Calu3 (cell line): ENCODE measurements at regions not wholly inside any gene's neighbourhood (a gene's known extent, or its start where the extent isn't known, plus 50 kb on each side); places are given as distances from the start of the nearest gene placed in this dataset.

ENCODE experiments used
- BruUV-seq: library from RNA; stranded (reverse); fragments of 400-500 nt; replicated peaks from 2 replicates; lab custom pipeline; 2021; lab: Mats Ljungman, UMichigan
- CTCF ChIA-PET: fragments of 300-600 bp; sonication (Branson Sonifier 250); formaldehyde crosslinking; loops from one replicate; lab custom pipeline; 2022; ENCODE audit warnings: antibody characterized with exemption; lab: Charles Lee
- DNase-seq: peaks from one replicate; pipeline ENCODE4 v3.0.0; 2022
- H3K27ac Mint-ChIP-seq: one replicate; pipeline ENCODE4 v1.8.0; 2022; ENCODE audit warnings: mixed read lengths; ENCODE audit not compliant: unreplicated experiment
- H3K27me3 Mint-ChIP-seq: one replicate; pipeline ENCODE4 v1.8.0; 2022; ENCODE audit warnings: mixed read lengths; ENCODE audit not compliant: unreplicated experiment
- H3K36me3 Mint-ChIP-seq: one replicate; pipeline ENCODE4 v1.8.0; 2022; ENCODE audit warnings: mild to moderate bottlenecking, moderate library complexity, mixed read lengths; ENCODE audit not compliant: insufficient read depth, unreplicated experiment
- H3K4me1 Mint-ChIP-seq: one replicate; pipeline ENCODE4 v1.8.0; 2022; ENCODE audit warnings: mild to moderate bottlenecking, low read depth, mixed read lengths; ENCODE audit not compliant: unreplicated experiment
- H3K4me3 Mint-ChIP-seq: one replicate; pipeline ENCODE4 v1.8.0; 2022; ENCODE audit warnings: mild to moderate bottlenecking, low read depth, moderate library complexity, mixed read lengths; ENCODE audit not compliant: unreplicated experiment
- H3K9me3 Mint-ChIP-seq: one replicate; pipeline ENCODE4 v1.8.0; 2022; ENCODE audit warnings: low read depth, mixed read lengths; ENCODE audit not compliant: unreplicated experiment
- CTCF ChIP-seq: fragments of 200-600 bp; IDR thresholded peaks from one replicate; pipeline ENCODE4 v1.8.0; 2022; ENCODE audit warnings: antibody characterized with exemption; ENCODE audit not compliant: unreplicated experiment
- intact Hi-C: fragments of 100-400 bp; cut with micrococcal nuclease; formaldehyde crosslinking; loops from one replicate; pipeline ENCODE4 v1.10.0; 2022; ENCODE audit not compliant: unreplicated experiment

- intact Hi-C loops: no loop called here
Observed at GRCh38 chr14:97280526-97280925, 483.3 kb downstream of the VRK1 start.

GRCh38 chr14:97281741-97282140, 484.6 kb downstream of the VRK1 start:
- H3K27ac Mint-ChIP-seq: no peak overlapping the region
- H3K4me1 Mint-ChIP-seq: no peaks in the 10 kb centered on the region
- no peaks in the 10 kb centered on the region for H3K27me3 Mint-ChIP-seq
- intact Hi-C loops: no loop called here
- no TSS peak for BruUV-seq
- peaks cover 12% of the 10 kb centered on the region for H3K9me3 Mint-ChIP-seq
- no peak for TF ChIP-seq CTCF
- DNase-seq: no peak
- H3K4me3 Mint-ChIP-seq: no peak overlapping the region
- H3K36me3 Mint-ChIP-seq: no peaks in the 10 kb centered on the region
- CTCF ChIA-PET: no interaction called here

More at GRCh38 chr14:97280526-97280925, 483.3 kb downstream of the VRK1 start:
- Mint-ChIP-seq H3K36me3 (no peaks in the 10 kb centered on the region), H3K27me3 (no peaks in the 10 kb centered on the region), H3K27ac (no peak overlapping the region), H3K9me3 (peaks cover 10% of the 10 kb centered on the region), H3K4me1 (no peaks in the 10 kb centered on the region), H3K4me3 (no peak overlapping the region)
- CTCF ChIA-PET: no interaction called here
- no TSS peak for BruUV-seq
- no peak for TF ChIP-seq CTCF
- DNase-seq: no peak

- H3K9me3 Mint-ChIP-seq: peaks cover 12% of the 10 kb centered on the region
- H3K27ac Mint-ChIP-seq: no peak overlapping the region
Observed at GRCh38 chr14:97282210-97283004, 485.2 kb downstream of the VRK1 start.

GRCh38 chr14:97283005-97283403, 485.8 kb downstream of the VRK1 start:
- no peak overlapping the region for H3K4me3 Mint-ChIP-seq
- TF ChIP-seq CTCF: no peak
- H3K27ac Mint-ChIP-seq: no peak overlapping the region
- peaks cover 15% of the 10 kb centered on the region for H3K9me3 Mint-ChIP-seq
- DNase-seq: no peak
- CTCF ChIA-PET: no interaction called here
- H3K27me3 Mint-ChIP-seq: no peaks in the 10 kb centered on the region
- no peaks in the 10 kb centered on the region for H3K4me1 Mint-ChIP-seq
- no peaks in the 10 kb centered on the region for H3K36me3 Mint-ChIP-seq
- intact Hi-C loops: no loop called here
- no TSS peak for BruUV-seq

More at GRCh38 chr14:97282210-97283004, 485.2 kb downstream of the VRK1 start:
- no peak for TF ChIP-seq CTCF
- BruUV-seq: no TSS peak
- Mint-ChIP-seq H3K4me1 (no peaks in the 10 kb centered on the region), H3K27me3 (no peaks in the 10 kb centered on the region), H3K36me3 (no peaks in the 10 kb centered on the region), H3K4me3 (no peak overlapping the region)
- intact Hi-C loops: no loop called here
- DNase-seq: no peak
- CTCF ChIA-PET: no interaction called here
